Neural cell (in vitro differentiated cells): ENCODE measurements at regions not wholly inside any gene's neighbourhood (a gene's known extent, or its start where the extent isn't known, plus 50 kb on each side); places are given as distances from the start of the nearest gene placed in this dataset.

Source experiments
- H2AFZ ChIP-seq: fragments of 200-600, 300-800 bp; sonication (generic), shearing (Covaris generic); 2 replicates; pipeline ENCODE4 v1.6.0; 2014; ENCODE audit warnings: low read depth, mild to moderate bottlenecking, antibody characterized with exemption, low read length, moderate library complexity
- H3F3A ChIP-seq: fragments of 200-600 bp; shearing (Covaris generic); 2 replicates; pipeline ENCODE4 v1.6.1; 2016; ENCODE audit warnings: mild to moderate bottlenecking, moderate library complexity, mixed read lengths, antibody characterized with exemption, low read length; ENCODE audit not compliant: insufficient read depth, poor library complexity, severe bottlenecking
- H3K27ac ChIP-seq: fragments of 200-600, 300-800 bp; sonication (generic), shearing (Covaris generic); 2 replicates; pipeline ENCODE4 v1.5.1; 2014; ENCODE audit warnings: mild to moderate bottlenecking, low read length, moderate library complexity
- H3K27me3 ChIP-seq: fragments of 300-800, 200-600 bp; sonication (generic), shearing (Covaris generic); 2 replicates; pipeline ENCODE4 v1.6.0; 2014; ENCODE audit warnings: mild to moderate bottlenecking, low read depth, low read length, moderate library complexity; ENCODE audit not compliant: insufficient read depth
- H3K36me3 ChIP-seq: fragments of 300-800, 200-600 bp; sonication (generic), shearing (Covaris generic); 2 replicates; pipeline ENCODE4 v1.5.1; 2014; ENCODE audit warnings: mild to moderate bottlenecking, antibody characterized with exemption, low read length, moderate library complexity; ENCODE audit not compliant: insufficient read depth
- H3K4me2 ChIP-seq: fragments of 300-800, 200-600 bp; sonication (generic), shearing (Covaris generic); 2 replicates; pipeline ENCODE4 v1.6.0; 2014; ENCODE audit warnings: mild to moderate bottlenecking, low read length
- H3K4me3 ChIP-seq: fragments of 300-800, 200-600 bp; sonication (generic), shearing (Covaris generic); 2 replicates; pipeline ENCODE4 v1.5.1; 2014; ENCODE audit warnings: mild to moderate bottlenecking, low read length, moderate library complexity
- H3K79me2 ChIP-seq: fragments of 200-600 bp; shearing (Covaris generic); replicated peaks from 2 replicates; pipeline ENCODE4 v1.6.0; 2014; ENCODE audit warnings: mild to moderate bottlenecking, low read length, moderate library complexity; ENCODE audit not compliant: insufficient read depth
- H3K9ac ChIP-seq: fragments of 300-800, 200-600 bp; sonication (generic), shearing (Covaris generic); 2 replicates; pipeline ENCODE4 v1.6.1; 2016; ENCODE audit warnings: mild to moderate bottlenecking, low read length, mixed read lengths
- H3K9me2 ChIP-seq: fragments of 200-600 bp; shearing (Covaris generic); 2 replicates; pipeline ENCODE4 v1.6.1; 2016; ENCODE audit warnings: mild to moderate bottlenecking, low read length, mixed read lengths; ENCODE audit not compliant: insufficient read depth
- H3K9me3 ChIP-seq: fragments of 200-600, 300-800 bp; sonication (generic), shearing (Covaris generic); 2 replicates; pipeline ENCODE4 v1.6.1; 2016; ENCODE audit warnings: mild to moderate bottlenecking, mixed run types, low read length, moderate library complexity, mixed read lengths
- H4K20me1 ChIP-seq: fragments of 200-600 bp; shearing (Covaris generic); 2 replicates; pipeline ENCODE4 v1.6.1; 2016; ENCODE audit warnings: mild to moderate bottlenecking, mixed run types; ENCODE audit not compliant: insufficient read depth
- EP300 ChIP-seq: fragments of 450-650 bp; conservative IDR thresholded peaks from 2 replicates; pipeline ENCODE4 v1.6.1; 2014; ENCODE audit warnings: antibody characterized with exemption, mild to moderate bottlenecking, moderate library complexity; ENCODE audit not compliant: poor library complexity, severe bottlenecking
- MXI1 ChIP-seq: fragments of 450-650 bp; conservative IDR thresholded peaks from 2 replicates; pipeline ENCODE4 v1.6.1; 2014; ENCODE audit warnings: antibody characterized with exemption, mild to moderate bottlenecking; ENCODE audit not compliant: poor library complexity, severe bottlenecking
- RAD21 ChIP-seq: fragments of 450-650 bp; conservative IDR thresholded peaks from 2 replicates; pipeline ENCODE4 v1.6.1; 2014; ENCODE audit warnings: antibody characterized with exemption, mild to moderate bottlenecking, moderate library complexity
- REST ChIP-seq: IDR thresholded peaks from 2 replicates; pipeline ENCODE4 v1.6.1; 2012; ENCODE audit warnings: borderline replicate concordance
- SMC3 ChIP-seq: fragments of 450-650 bp; conservative IDR thresholded peaks from 2 replicates; pipeline ENCODE4 v1.6.1; 2014; ENCODE audit warnings: antibody characterized with exemption, mild to moderate bottlenecking, moderate library complexity; ENCODE audit not compliant: poor library complexity
- TAF1 ChIP-seq: IDR thresholded peaks from 2 replicates; pipeline ENCODE4 v1.6.1; 2012; ENCODE audit warnings: low read depth
- TF ChIP-seq, protein P1 (sequence below): fragments of 450-650 bp; IDR thresholded peaks from 2 replicates; pipeline ENCODE4 v1.5.1; 2014; ENCODE audit warnings: antibody characterized with exemption, mild to moderate bottlenecking, moderate library complexity; ENCODE audit not compliant: poor library complexity, severe bottlenecking

GRCh38 chr5:120162321-120162720, 301.8 kb upstream of the PRR16 start:
- no peaks in the 10 kb centered on the region for H3K27me3 ChIP-seq
- H3K4me2 ChIP-seq: no peak overlapping the region
- no peak overlapping the region for H3K9ac ChIP-seq
- no peak overlapping the region for H3K4me3 ChIP-seq
- no peaks in the 10 kb centered on the region for H3K9me2 ChIP-seq
- no peak overlapping the region for H2AFZ ChIP-seq
- no peaks in the 10 kb centered on the region for H3F3A ChIP-seq
- no peaks in the 10 kb centered on the region for H3K36me3 ChIP-seq
- no peaks in the 10 kb centered on the region for H3K79me2 ChIP-seq
- TF ChIP-seq REST (no peak), EP300 (no peak), RAD21 (no peak)
- TF ChIP-seq, protein P1, sequence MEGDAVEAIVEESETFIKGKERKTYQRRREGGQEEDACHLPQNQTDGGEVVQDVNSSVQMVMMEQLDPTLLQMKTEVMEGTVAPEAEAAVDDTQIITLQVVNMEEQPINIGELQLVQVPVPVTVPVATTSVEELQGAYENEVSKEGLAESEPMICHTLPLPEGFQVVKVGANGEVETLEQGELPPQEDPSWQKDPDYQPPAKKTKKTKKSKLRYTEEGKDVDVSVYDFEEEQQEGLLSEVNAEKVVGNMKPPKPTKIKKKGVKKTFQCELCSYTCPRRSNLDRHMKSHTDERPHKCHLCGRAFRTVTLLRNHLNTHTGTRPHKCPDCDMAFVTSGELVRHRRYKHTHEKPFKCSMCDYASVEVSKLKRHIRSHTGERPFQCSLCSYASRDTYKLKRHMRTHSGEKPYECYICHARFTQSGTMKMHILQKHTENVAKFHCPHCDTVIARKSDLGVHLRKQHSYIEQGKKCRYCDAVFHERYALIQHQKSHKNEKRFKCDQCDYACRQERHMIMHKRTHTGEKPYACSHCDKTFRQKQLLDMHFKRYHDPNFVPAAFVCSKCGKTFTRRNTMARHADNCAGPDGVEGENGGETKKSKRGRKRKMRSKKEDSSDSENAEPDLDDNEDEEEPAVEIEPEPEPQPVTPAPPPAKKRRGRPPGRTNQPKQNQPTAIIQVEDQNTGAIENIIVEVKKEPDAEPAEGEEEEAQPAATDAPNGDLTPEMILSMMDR: no peak
- H3K9me3 ChIP-seq: no peaks in the 10 kb centered on the region
- no peaks in the 10 kb centered on the region for H4K20me1 ChIP-seq
- no peak overlapping the region for H3K27ac ChIP-seq

- Histone ChIP-seq H3K9me3 (no peaks in the 10 kb centered on the region), H3K4me2 (no peak overlapping the region), H3F3A (no peaks in the 10 kb centered on the region), H3K27ac (no peak overlapping the region), H3K36me3 (no peaks in the 10 kb centered on the region), H3K9ac (no peak overlapping the region), H3K4me3 (no peak overlapping the region), H2AFZ (no peak overlapping the region), H3K9me2 (no peaks in the 10 kb centered on the region), H3K79me2 (no peaks in the 10 kb centered on the region), H3K27me3 (no peaks in the 10 kb centered on the region), H4K20me1 (no peaks in the 10 kb centered on the region)
- TF ChIP-seq REST: no peak
- TF ChIP-seq MXI1: no peak
- no peak for TF ChIP-seq EP300
- TF ChIP-seq, protein P1: no peak
- no peak for TF ChIP-seq TAF1
- no peak for TF ChIP-seq SMC3
Observed at GRCh38 chr5:120164037-120164436, 300.1 kb upstream of the PRR16 start.
